Suprapubic skin (tissue), 4 donors: ENCODE measurements at regions not wholly inside any gene's neighbourhood (a gene's known extent, or its start where the extent isn't known, plus 50 kb on each side); places are given as distances from the start of the nearest gene placed in this dataset.

Experiments used
- DNase-seq, 2 donors: peaks; one replicate each; pipeline ENCODE4 v3.0.0-alpha.2; 2019; ENCODE audit warnings: low spot score in 2 of 2
- H3K27ac ChIP-seq: fragments of 200-600 bp; sonication (generic); one replicate; pipeline ENCODE4 v1.5.1; 2019
- H3K27me3 ChIP-seq: fragments of 200-600 bp; sonication (generic); one replicate; pipeline ENCODE4 v1.5.1; 2019
- H3K36me3 ChIP-seq: fragments of 200-600 bp; sonication (generic); one replicate; pipeline ENCODE4 v1.5.1; 2019
- H3K4me1 ChIP-seq: fragments of 200-600 bp; sonication (generic); one replicate; pipeline ENCODE4 v1.5.1; 2019
- H3K4me3 ChIP-seq: fragments of 200-600 bp; sonication (generic); one replicate; pipeline ENCODE4 v1.5.1; 2019; ENCODE audit warnings: mild to moderate bottlenecking
- H3K9me3 ChIP-seq: fragments of 200-600 bp; sonication (generic); one replicate; pipeline ENCODE4 v1.5.1; 2019
- CTCF ChIP-seq, 2 donors: fragments of 200-600 bp in 1 of 2; fragments of 450-650 bp in 1 of 2; sonication (generic) in 1 of 2; IDR thresholded peaks; one replicate each; pipeline ENCODE4 v1.5.1; 2016 to 2019; ENCODE audit warnings: antibody characterized with exemption in 2 of 2, mild to moderate bottlenecking in 1 of 2, moderate library complexity in 1 of 2
- EP300 ChIP-seq: sonication (generic); formaldehyde crosslinking; IDR thresholded peaks from one replicate; pipeline ENCODE4 v1.6.1; 2017; ENCODE audit warnings: antibody characterized with exemption
- POLR2A ChIP-seq, 2 donors: fragments of 450-650 bp; IDR thresholded peaks; one replicate each; pipeline ENCODE4 v1.6.1; 2017; ENCODE audit warnings: antibody characterized with exemption in 2 of 2, mild to moderate bottlenecking in 2 of 2, moderate library complexity in 2 of 2
- POLR2AphosphoS5 ChIP-seq, 3 donors: sonication (generic); formaldehyde crosslinking; IDR thresholded peaks; one replicate each; pipeline ENCODE4 v1.6.1; 2017; ENCODE audit warnings: antibody characterized with exemption in 3 of 3
- WGBS: methylation state at CpG from one replicate; pipeline ENCODE4 v1.1.5; 2018; 5-methylcytosine and 5-hydroxymethylcytosine counted together

DNA sequence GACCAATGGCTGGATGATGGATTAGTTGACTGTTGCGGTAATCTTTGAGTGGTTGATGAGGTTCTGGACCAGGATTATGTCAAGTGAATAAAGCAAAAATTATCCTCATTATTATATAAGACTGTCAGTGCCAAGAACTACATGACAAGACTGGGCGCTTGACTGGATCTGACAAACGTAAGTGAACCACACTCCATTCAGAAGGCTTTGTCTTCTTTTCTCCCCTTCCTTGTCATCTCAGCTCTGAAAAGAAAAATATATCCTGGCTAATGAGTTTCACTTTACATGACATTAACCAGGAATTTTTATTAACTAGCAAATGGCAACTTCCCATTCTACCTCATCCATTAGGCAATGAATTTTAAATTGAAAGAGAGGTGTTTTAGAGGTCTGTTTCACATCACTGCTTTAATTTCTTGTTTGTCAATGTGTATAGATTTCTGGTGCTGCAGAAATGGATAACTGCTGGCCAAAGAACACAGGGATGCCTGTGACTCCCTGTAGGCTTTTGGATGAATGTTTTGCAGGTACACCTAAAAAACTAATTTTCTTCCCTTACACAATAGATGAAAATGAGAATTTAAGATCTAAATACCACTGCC is 150.1 kb downstream of the ELOVL4 start:
- Histone ChIP-seq H3K4me1 (no peaks in the 10 kb centered on the region), H3K4me3 (no peak overlapping the region), H3K27ac (no peak overlapping the region), H3K27me3 (no peaks in the 10 kb centered on the region), H3K36me3 (no peaks in the 10 kb centered on the region), H3K9me3 (no peaks in the 10 kb centered on the region)
- no peak for DNase-seq
- TF ChIP-seq CTCF (IDR thresholded peaks at IDR 0.05): no peak
- WGBS: 84% methylated on average over 3 of the region's 3 CpGs

- WGBS: 76% methylated on average over 2 of the region's 2 CpGs
- no peak for DNase-seq
- TF ChIP-seq EP300 (no peak), POLR2AphosphoS5 (IDR thresholded peaks at IDR 0.05) (no peak), CTCF (IDR thresholded peaks at IDR 0.05) (no peak), POLR2A (IDR thresholded peaks at IDR 0.05) (no peak)
- Histone ChIP-seq H3K4me3 (no peak overlapping the region), H3K27ac (no peak overlapping the region), H3K9me3 (no peaks in the 10 kb centered on the region), H3K4me1 (no peaks in the 10 kb centered on the region), H3K36me3 (no peaks in the 10 kb centered on the region), H3K27me3 (no peaks in the 10 kb centered on the region)
These were observed 151.2 kb downstream of the ELOVL4 start for GRCh38 chr6:79796197-79796596.

DNA sequence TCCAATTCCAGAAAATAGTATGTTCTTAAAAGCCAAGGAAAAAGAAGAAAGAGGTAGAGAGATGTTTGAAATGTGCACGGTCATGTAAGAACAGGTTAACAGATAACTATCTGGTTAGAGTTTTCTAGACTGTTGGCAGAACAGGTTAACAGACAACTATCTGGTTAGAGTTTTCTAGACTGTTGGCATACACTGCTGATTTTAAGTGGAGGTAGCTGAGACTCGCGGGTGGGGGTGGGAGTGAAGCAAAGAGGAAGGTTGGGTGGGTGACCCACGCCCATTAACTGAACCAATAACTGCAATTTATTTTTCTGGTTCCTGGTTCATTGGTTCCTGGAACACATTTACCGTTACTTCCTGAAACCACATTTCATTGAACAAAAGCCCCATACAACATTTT is 157.5 kb downstream of the ELOVL4 start:
- Histone ChIP-seq H3K36me3 (no peaks in the 10 kb centered on the region), H3K27ac (no peak overlapping the region), H3K27me3 (no peaks in the 10 kb centered on the region), H3K4me1 (no peaks in the 10 kb centered on the region), H3K4me3 (no peak overlapping the region), H3K9me3 (no peaks in the 10 kb centered on the region)
- no peak for DNase-seq
- WGBS: 62% methylated on average over 5 of the region's 5 CpGs
- TF ChIP-seq CTCF (IDR thresholded peaks at IDR 0.05) (no peak), POLR2A (IDR thresholded peaks at IDR 0.05) (no peak), POLR2AphosphoS5 (IDR thresholded peaks at IDR 0.05) (no peak), EP300 (no peak)

- Histone ChIP-seq H3K9me3 (no peaks in the 10 kb centered on the region), H3K36me3 (no peaks in the 10 kb centered on the region), H3K4me1 (no peaks in the 10 kb centered on the region), H3K27me3 (no peaks in the 10 kb centered on the region), H3K4me3 (no peak overlapping the region), H3K27ac (no peak overlapping the region)
- TF ChIP-seq POLR2A (IDR thresholded peaks at IDR 0.05) (no peak), CTCF (IDR thresholded peaks at IDR 0.05) (no peak), POLR2AphosphoS5 (IDR thresholded peaks at IDR 0.05) (no peak), EP300 (no peak)
- DNase-seq: no peak
- WGBS: 46% methylated on average over 1 of the region's 1 CpG
These were observed 157.6 kb downstream of the SH3BGRL2 start for GRCh38 chr6:79788756-79789155.

DNA sequence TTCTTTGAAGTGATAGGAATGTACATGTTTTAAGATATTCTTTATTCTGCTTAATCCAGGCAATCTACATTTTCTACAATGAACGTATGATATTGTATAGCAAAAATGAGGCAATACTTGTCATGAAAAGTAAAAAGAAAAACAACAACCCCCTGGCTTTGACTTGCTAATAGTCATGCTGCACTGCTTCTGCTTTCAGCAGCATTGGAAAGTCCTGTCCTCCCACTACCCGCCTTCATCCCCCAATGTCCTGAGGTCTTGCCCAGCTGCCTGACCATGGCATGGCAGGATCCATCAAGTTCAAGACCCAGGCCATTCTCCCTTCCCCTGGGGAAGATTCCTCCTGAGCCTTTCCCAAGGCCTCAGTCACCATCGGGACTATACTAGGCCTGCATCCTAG is 156.5 kb downstream of the SH3BGRL2 start:
- TF ChIP-seq POLR2AphosphoS5 (IDR thresholded peaks at IDR 0.05): no peak
- TF ChIP-seq POLR2A (IDR thresholded peaks at IDR 0.05): no peak
- TF ChIP-seq EP300: no peak
- TF ChIP-seq CTCF (IDR thresholded peaks at IDR 0.05): no peak
- no peak overlapping the region for H3K27ac ChIP-seq
- WGBS: 94% methylated on average over 3 of the region's 3 CpGs
- H3K36me3 ChIP-seq: no peaks in the 10 kb centered on the region
- H3K4me1 ChIP-seq: no peaks in the 10 kb centered on the region
- no peaks in the 10 kb centered on the region for H3K9me3 ChIP-seq
- no peak for DNase-seq
- no peak overlapping the region for H3K4me3 ChIP-seq
- H3K27me3 ChIP-seq: no peaks in the 10 kb centered on the region
